Astrocyte (in vitro differentiated cells and primary cell): ENCODE measurements at regions not wholly inside any gene's neighbourhood (a gene's known extent, or its start where the extent isn't known, plus 50 kb on each side); places are given as distances from the start of the nearest gene placed in this dataset.

ENCODE experiments used
- DNase-seq: peaks from one replicate; pipeline ENCODE4 v3.0.0-alpha.2; 2010; ENCODE audit warnings: low read depth
- FAIRE-seq: peaks from 2 replicates; lab custom pipeline; 2011; peaks lifted over from hg19 to GRCh38; lab: Jason Lieb, UNC
- H2AFZ ChIP-seq: 2 replicates; pipeline ENCODE4 v1.6.0; 2012; ENCODE audit warnings: low read depth, low read length, inconsistent platforms
- H3K27ac ChIP-seq: 2 replicates; pipeline ENCODE4 v1.5.1; 2011; ENCODE audit warnings: low read depth, low read length, inconsistent platforms
- H3K27me3 ChIP-seq: 2 replicates; pipeline ENCODE4 v1.6.0; 2011; ENCODE audit warnings: low read length, inconsistent platforms; ENCODE audit not compliant: insufficient read depth
- H3K36me3 ChIP-seq: 2 replicates; pipeline ENCODE4 v1.5.1; 2011; ENCODE audit warnings: low read length, inconsistent platforms; ENCODE audit not compliant: insufficient read depth
- H3K4me1 ChIP-seq: 2 replicates; pipeline ENCODE4 v1.5.1; 2011; ENCODE audit warnings: low read length, inconsistent platforms; ENCODE audit not compliant: insufficient read depth
- H3K4me2 ChIP-seq: 2 replicates; pipeline ENCODE4 v1.6.0; 2012; ENCODE audit warnings: low read length, inconsistent platforms
- H3K4me3 ChIP-seq: 2 replicates; pipeline ENCODE4 v1.5.1; 2011; ENCODE audit warnings: low read depth, mild to moderate bottlenecking, low read length, inconsistent platforms; ENCODE audit not compliant: insufficient read depth
- H3K79me2 ChIP-seq: 2 replicates; pipeline ENCODE4 v1.6.0; 2012; ENCODE audit warnings: mild to moderate bottlenecking, low read length, inconsistent platforms; ENCODE audit not compliant: insufficient read depth
- H3K9ac ChIP-seq: 2 replicates; pipeline ENCODE4 v1.6.0; 2012; ENCODE audit warnings: mild to moderate bottlenecking, low read length, inconsistent platforms
- H3K9me3 ChIP-seq: 2 replicates; pipeline ENCODE4 v1.5.1; 2012; ENCODE audit warnings: low read depth, mild to moderate bottlenecking, low read length, inconsistent platforms; ENCODE audit not compliant: insufficient read depth
- H4K20me1 ChIP-seq: 2 replicates; pipeline ENCODE4 v1.6.0; 2012; ENCODE audit warnings: low read length, inconsistent platforms; ENCODE audit not compliant: insufficient read depth
- H3K27ac Mint-ChIP-seq: one replicate; pipeline ENCODE4 v1.8.0; 2021; ENCODE audit warnings: mild to moderate bottlenecking, mixed read lengths; ENCODE audit not compliant: unreplicated experiment
- H3K27me3 Mint-ChIP-seq: one replicate; pipeline ENCODE4 v1.8.0; 2021; ENCODE audit warnings: low read depth, mixed read lengths; ENCODE audit not compliant: unreplicated experiment
- H3K36me3 Mint-ChIP-seq: one replicate; pipeline ENCODE4 v1.8.0; 2021; ENCODE audit warnings: low read depth, mixed read lengths; ENCODE audit not compliant: unreplicated experiment
- H3K4me1 Mint-ChIP-seq: one replicate; pipeline ENCODE4 v1.8.0; 2021; ENCODE audit warnings: low read depth, mixed read lengths; ENCODE audit not compliant: unreplicated experiment
- H3K4me3 Mint-ChIP-seq: one replicate; pipeline ENCODE4 v1.8.0; 2021; ENCODE audit warnings: mild to moderate bottlenecking, moderate library complexity, mixed read lengths; ENCODE audit not compliant: unreplicated experiment
- H3K9me3 Mint-ChIP-seq: one replicate; pipeline ENCODE4 v1.8.0; 2021; ENCODE audit warnings: mild to moderate bottlenecking, mixed read lengths; ENCODE audit not compliant: unreplicated experiment
- CTCF ChIP-seq: IDR thresholded peaks from 2 replicates; pipeline ENCODE4 v1.5.1; 2011; ENCODE audit warnings: low read depth, mild to moderate bottlenecking, inconsistent platforms, low read length, moderate library complexity; ENCODE audit not compliant: insufficient read depth
- EZH2 ChIP-seq: IDR thresholded peaks from 2 replicates; pipeline ENCODE4 v1.6.1; 2012; ENCODE audit warnings: mild to moderate bottlenecking, low read length, inconsistent platforms; ENCODE audit not compliant: insufficient read depth

DNA sequence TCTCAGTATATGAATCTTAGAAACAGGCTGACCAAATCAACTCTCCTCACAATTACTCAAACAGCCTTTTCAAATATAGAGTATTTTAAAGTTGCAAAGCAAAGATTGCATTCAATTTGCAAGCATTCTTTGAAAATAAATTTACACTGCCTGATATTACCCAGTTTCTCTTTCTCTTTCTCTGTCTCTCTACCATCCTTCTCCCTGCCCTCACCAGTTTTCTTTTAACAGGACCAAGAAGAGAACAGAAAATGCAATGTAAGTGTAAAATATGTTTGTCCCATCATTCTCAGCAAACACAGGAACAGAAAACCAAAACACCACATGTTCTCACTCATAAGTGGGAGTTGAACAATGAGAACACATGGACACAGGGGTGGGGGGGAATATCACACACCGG, 520.3 kb upstream of the USP15 start:
- H3K36me3 ChIP-seq, result no peaks in the 10 kb centered on the region
- no peaks in the 10 kb centered on the region for H3K36me3 Mint-ChIP-seq
- H3K27ac ChIP-seq, result no peak overlapping the region
- no peak for DNase-seq
- no peak overlapping the region for H3K4me3 Mint-ChIP-seq
- H3K9ac ChIP-seq, result no peak overlapping the region
- H2AFZ ChIP-seq, result no peak overlapping the region
- no peaks in the 10 kb centered on the region for H3K9me3 Mint-ChIP-seq
- FAIRE-seq, result no peak
- no peak overlapping the region for H3K4me3 ChIP-seq
- TF ChIP-seq EZH2, result no peak
- no peak for TF ChIP-seq CTCF
- no peaks in the 10 kb centered on the region for H3K27me3 Mint-ChIP-seq
- no peaks in the 10 kb centered on the region for H4K20me1 ChIP-seq
- H3K4me2 ChIP-seq, result no peak overlapping the region
- H3K79me2 ChIP-seq, result no peaks in the 10 kb centered on the region
- no peaks in the 10 kb centered on the region for H3K9me3 ChIP-seq
- no peaks in the 10 kb centered on the region for H3K4me1 ChIP-seq
- H3K27ac Mint-ChIP-seq, result no peak overlapping the region
- H3K4me1 Mint-ChIP-seq, result no peaks in the 10 kb centered on the region
- H3K27me3 ChIP-seq, result no peaks in the 10 kb centered on the region

DNA sequence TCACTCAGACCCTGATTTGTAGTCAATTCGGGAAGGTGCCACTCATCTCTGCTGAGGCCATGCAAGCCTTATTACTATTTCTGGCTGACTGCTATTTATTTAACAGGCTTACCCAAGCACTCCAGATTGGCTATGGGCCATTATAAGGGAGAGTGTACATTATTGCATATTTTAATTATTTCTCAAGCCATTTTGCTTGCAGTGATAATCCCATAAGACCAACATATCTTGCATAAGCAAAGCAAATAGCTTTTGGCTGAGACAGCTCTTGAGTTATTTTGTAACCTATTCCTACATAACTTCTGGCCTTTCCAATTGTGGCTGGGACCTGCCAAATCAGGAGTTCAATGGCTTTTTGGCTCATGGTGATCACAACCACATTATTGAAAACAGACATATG, 509.6 kb upstream of the USP15 start:
- H3K79me2 ChIP-seq, result no peaks in the 10 kb centered on the region
- DNase-seq, result no peak
- no peaks in the 10 kb centered on the region for H3K9me3 Mint-ChIP-seq
- H4K20me1 ChIP-seq, result no peaks in the 10 kb centered on the region
- no peaks in the 10 kb centered on the region for H3K36me3 Mint-ChIP-seq
- no peak overlapping the region for H3K9ac ChIP-seq
- TF ChIP-seq EZH2, result no peak
- no peak for TF ChIP-seq CTCF
- H3K27me3 ChIP-seq, result no peaks in the 10 kb centered on the region
- H3K36me3 ChIP-seq, result no peaks in the 10 kb centered on the region
- no peaks in the 10 kb centered on the region for H3K4me1 ChIP-seq
- H3K27ac Mint-ChIP-seq, result no peak overlapping the region
- H3K4me1 Mint-ChIP-seq, result no peaks in the 10 kb centered on the region
- H3K27me3 Mint-ChIP-seq, result no peaks in the 10 kb centered on the region
- no peak overlapping the region for H3K4me3 ChIP-seq
- no peaks in the 10 kb centered on the region for H3K9me3 ChIP-seq
- no peak overlapping the region for H3K4me3 Mint-ChIP-seq
- H2AFZ ChIP-seq, result no peak overlapping the region
- no peak overlapping the region for H3K27ac ChIP-seq
- H3K4me2 ChIP-seq, result no peak overlapping the region
- FAIRE-seq, result no peak

- H3K4me3 ChIP-seq, result no peak overlapping the region
- no peak overlapping the region for H3K27ac Mint-ChIP-seq
- FAIRE-seq (no peak), DNase-seq (no peak)
- no peaks in the 10 kb centered on the region for H3K36me3 ChIP-seq
- no peaks in the 10 kb centered on the region for H3K79me2 ChIP-seq
- no peak overlapping the region for H3K27ac ChIP-seq
- H3K9me3 Mint-ChIP-seq, result no peaks in the 10 kb centered on the region
- no peaks in the 10 kb centered on the region for H3K9me3 ChIP-seq
- H3K9ac ChIP-seq, result no peak overlapping the region
- no peaks in the 10 kb centered on the region for H3K4me1 Mint-ChIP-seq
- H4K20me1 ChIP-seq, result no peaks in the 10 kb centered on the region
- H3K4me2 ChIP-seq, result no peak overlapping the region
- H3K27me3 ChIP-seq, result no peaks in the 10 kb centered on the region
- TF ChIP-seq EZH2, result no peak
- no peak for TF ChIP-seq CTCF
- H2AFZ ChIP-seq, result no peak overlapping the region
- H3K4me1 ChIP-seq, result no peaks in the 10 kb centered on the region
- H3K36me3 Mint-ChIP-seq, result no peaks in the 10 kb centered on the region
- no peak overlapping the region for H3K4me3 Mint-ChIP-seq
- no peaks in the 10 kb centered on the region for H3K27me3 Mint-ChIP-seq
Measured at GRCh38 chr12:61754214-61754613, 506.0 kb upstream of the USP15 start.
